ENCODE measurements at regions not wholly inside any gene's neighbourhood (a gene's known extent, or its start where the extent isn't known, plus 50 kb on each side); places are given as distances from the start of the nearest gene placed in this dataset.

DNA sequence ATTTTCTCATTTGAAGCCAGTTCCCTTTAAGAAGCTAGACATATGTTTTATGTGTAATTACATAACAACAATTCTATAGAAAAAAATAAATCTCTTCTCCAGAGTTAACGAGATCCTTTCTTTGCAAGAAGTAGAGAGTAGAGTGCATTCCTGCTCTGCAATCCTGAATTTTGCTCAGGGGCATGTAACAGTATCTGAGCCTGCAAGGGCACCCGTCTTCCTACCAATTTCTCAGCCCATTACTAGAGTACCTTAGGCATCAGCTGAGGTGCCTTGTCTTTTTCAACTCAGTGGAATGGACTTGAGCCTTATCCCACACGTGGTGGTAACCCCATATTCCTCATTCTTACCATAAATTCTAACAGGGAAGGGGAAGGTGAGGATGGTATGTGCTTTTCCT, 205.9 kb downstream of the IKZF2 start:
- H3K27ac Mint-ChIP-seq: no peak overlapping the region
- no peaks in the 10 kb centered on the region for H3K9me3 Mint-ChIP-seq
- H3K36me3 Mint-ChIP-seq (ENCODE audit: low read depth): no peaks in the 10 kb centered on the region
- TF ChIP-seq, protein P1, sequence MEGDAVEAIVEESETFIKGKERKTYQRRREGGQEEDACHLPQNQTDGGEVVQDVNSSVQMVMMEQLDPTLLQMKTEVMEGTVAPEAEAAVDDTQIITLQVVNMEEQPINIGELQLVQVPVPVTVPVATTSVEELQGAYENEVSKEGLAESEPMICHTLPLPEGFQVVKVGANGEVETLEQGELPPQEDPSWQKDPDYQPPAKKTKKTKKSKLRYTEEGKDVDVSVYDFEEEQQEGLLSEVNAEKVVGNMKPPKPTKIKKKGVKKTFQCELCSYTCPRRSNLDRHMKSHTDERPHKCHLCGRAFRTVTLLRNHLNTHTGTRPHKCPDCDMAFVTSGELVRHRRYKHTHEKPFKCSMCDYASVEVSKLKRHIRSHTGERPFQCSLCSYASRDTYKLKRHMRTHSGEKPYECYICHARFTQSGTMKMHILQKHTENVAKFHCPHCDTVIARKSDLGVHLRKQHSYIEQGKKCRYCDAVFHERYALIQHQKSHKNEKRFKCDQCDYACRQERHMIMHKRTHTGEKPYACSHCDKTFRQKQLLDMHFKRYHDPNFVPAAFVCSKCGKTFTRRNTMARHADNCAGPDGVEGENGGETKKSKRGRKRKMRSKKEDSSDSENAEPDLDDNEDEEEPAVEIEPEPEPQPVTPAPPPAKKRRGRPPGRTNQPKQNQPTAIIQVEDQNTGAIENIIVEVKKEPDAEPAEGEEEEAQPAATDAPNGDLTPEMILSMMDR (IDR thresholded peaks at IDR 0.05): no peak
- H3K4me3 Mint-ChIP-seq: no peak overlapping the region
- no peak for DNase-seq
- peaks cover 19% of the 10 kb centered on the region for H3K4me1 Mint-ChIP-seq (ENCODE audit: low read depth)
- H3K27me3 Mint-ChIP-seq (ENCODE audit: insufficient read depth): no peaks in the 10 kb centered on the region

DNA sequence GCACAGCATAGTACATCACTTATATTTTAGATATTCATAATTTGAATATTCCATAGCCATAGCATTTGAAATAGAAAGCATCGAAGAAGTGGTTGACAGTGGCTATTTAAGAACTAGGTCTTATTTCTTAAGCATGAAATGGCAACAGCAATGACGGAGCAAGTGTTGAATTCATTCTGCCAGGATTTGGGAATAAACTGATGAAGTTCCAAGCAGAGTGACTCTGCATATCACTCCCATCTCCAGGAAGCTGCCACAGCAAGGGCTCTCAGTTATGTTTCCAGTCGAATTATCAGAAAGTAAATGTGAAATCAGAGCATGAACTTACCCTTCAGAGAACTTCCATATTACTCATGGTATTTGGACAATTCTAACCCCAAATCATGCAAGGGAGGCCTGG, 208.1 kb downstream of the IKZF2 start:
- TF ChIP-seq, protein P1 (IDR thresholded peaks at IDR 0.05): no peak
- Mint-ChIP-seq H3K9me3 (no peaks in the 10 kb centered on the region), H3K36me3 (ENCODE audit: low read depth) (no peaks in the 10 kb centered on the region), H3K27me3 (ENCODE audit: insufficient read depth) (no peaks in the 10 kb centered on the region), H3K4me1 (ENCODE audit: low read depth) (peaks cover 23% of the 10 kb centered on the region), H3K4me3 (no peak overlapping the region), H3K27ac (no peak overlapping the region)
- no peak for DNase-seq

DNA sequence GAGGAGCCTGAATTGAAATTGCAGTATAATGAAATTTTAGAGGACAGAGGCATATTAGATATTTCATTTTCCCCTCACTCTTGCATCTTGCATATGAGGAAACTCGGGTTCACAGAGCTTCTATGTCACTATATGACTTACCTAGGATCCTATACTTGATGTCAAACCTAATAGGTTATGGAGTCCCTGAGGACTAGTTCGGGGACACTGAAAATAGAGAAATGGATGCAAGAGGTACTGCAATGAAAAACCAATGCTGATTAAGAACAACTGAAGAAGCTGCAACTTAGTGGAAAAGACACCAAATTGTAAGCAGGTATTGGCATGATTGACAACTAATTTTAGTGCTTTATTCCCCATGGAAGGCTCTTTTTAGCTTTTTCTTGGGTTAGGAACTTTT, 210.1 kb downstream of the IKZF2 start:
- TF ChIP-seq, protein P1 (IDR thresholded peaks at IDR 0.05): no peak
- Mint-ChIP-seq H3K36me3 (ENCODE audit: low read depth) (no peaks in the 10 kb centered on the region), H3K4me3 (no peak overlapping the region), H3K9me3 (no peaks in the 10 kb centered on the region), H3K27me3 (ENCODE audit: insufficient read depth) (no peaks in the 10 kb centered on the region), H3K27ac (no peak overlapping the region), H3K4me1 (ENCODE audit: low read depth) (peaks cover 23% of the 10 kb centered on the region)
- no peak for DNase-seq

DNA sequence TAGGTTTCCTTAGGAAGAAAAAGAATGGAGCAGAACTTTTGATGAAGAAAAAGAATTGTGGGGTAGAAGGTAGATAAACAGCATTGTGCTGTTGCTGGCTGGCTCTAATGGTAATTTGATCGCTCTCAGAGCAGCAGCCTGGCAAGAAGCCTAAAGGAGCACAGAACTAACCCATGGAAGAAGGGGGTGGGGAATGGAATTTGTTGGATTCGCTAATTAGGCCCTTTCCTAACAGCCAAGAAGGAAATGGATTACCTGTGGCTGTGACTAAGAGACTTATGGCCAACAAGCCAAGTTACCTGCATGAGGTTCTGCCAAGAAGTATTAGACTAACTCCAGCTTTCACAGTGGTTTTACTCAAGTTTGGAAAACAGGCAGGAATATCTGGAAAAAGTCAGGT, 210.6 kb downstream of the IKZF2 start:
- no peak overlapping the region for H3K4me3 Mint-ChIP-seq
- H3K4me1 Mint-ChIP-seq (ENCODE audit: low read depth): peaks cover 20% of the 10 kb centered on the region
- TF ChIP-seq, protein P1 (IDR thresholded peaks at IDR 0.05): no peak
- H3K27me3 Mint-ChIP-seq (ENCODE audit: insufficient read depth): no peaks in the 10 kb centered on the region; the same call in 1 of the 2 replicates
- H3K9me3 Mint-ChIP-seq: no peaks in the 10 kb centered on the region
- H3K27ac Mint-ChIP-seq: no peak overlapping the region
- no peak for DNase-seq
- H3K36me3 Mint-ChIP-seq (ENCODE audit: low read depth): no peaks in the 10 kb centered on the region

DNA sequence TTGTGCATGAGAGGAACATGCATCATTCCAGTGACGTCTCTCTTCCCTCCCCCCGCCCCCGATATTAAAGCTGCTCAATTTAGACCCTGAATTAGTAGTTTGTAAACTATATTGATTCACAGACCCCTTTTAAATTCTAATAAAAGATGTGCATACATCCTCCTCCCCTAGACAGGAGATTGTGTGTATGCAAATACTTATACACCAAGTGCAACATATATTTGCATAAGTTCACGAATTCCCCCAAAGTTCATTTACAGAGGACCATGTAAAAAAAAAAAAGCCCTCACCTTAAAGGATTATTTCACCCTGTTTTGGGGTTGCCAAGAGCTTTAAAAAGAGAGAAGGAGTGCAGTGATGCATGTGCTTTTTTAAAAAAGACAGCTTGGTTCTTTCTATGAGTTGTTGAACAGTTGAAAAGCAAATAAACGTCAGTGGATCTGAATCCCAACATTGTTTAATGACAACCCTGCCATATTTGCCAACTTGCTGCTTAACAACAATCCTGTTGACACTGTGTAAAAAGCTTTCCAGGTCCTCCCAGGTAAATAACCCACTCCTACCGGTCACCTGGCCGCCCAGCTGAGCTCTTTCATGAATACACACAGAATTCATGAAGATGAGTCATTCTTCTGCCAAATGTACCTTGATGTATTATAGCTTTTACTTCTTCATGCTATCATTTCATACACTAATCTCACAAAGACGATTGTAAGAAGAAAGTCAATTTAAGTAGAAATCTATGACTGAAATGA, 211.5 kb downstream of the IKZF2 start:
- no peak for DNase-seq
- Mint-ChIP-seq H3K4me3 (no peak overlapping the region), H3K4me1 (ENCODE audit: low read depth) (peaks cover 18% of the 10 kb centered on the region), H3K27me3 (ENCODE audit: insufficient read depth) (no peaks in the 10 kb centered on the region; the same call in 1 of the 2 replicates), H3K36me3 (ENCODE audit: low read depth) (no peaks in the 10 kb centered on the region), H3K9me3 (no peaks in the 10 kb centered on the region), H3K27ac (no peak overlapping the region)
- TF ChIP-seq, protein P1 (IDR thresholded peaks at IDR 0.05): no peak

Measured in HFFc6 (cell line).